22Rv1 (cell line): ENCODE measurements at regions not wholly inside any gene's neighbourhood (a gene's known extent, or its start where the extent isn't known, plus 50 kb on each side); places are given as distances from the start of the nearest gene placed in this dataset.

Source experiments
- ZFX ChIP-seq: fragments of 450-650 bp; IDR thresholded peaks from 2 replicates; pipeline ENCODE4 v1.6.1; 2017; ENCODE audit warnings: antibody characterized with exemption, borderline replicate concordance
- TF ChIP-seq, protein P1 (sequence below): fragments of 450-650 bp; IDR thresholded peaks from 2 replicates; pipeline ENCODE4 v1.5.1; 2017; ENCODE audit warnings: mild to moderate bottlenecking

- TF ChIP-seq, protein P1, sequence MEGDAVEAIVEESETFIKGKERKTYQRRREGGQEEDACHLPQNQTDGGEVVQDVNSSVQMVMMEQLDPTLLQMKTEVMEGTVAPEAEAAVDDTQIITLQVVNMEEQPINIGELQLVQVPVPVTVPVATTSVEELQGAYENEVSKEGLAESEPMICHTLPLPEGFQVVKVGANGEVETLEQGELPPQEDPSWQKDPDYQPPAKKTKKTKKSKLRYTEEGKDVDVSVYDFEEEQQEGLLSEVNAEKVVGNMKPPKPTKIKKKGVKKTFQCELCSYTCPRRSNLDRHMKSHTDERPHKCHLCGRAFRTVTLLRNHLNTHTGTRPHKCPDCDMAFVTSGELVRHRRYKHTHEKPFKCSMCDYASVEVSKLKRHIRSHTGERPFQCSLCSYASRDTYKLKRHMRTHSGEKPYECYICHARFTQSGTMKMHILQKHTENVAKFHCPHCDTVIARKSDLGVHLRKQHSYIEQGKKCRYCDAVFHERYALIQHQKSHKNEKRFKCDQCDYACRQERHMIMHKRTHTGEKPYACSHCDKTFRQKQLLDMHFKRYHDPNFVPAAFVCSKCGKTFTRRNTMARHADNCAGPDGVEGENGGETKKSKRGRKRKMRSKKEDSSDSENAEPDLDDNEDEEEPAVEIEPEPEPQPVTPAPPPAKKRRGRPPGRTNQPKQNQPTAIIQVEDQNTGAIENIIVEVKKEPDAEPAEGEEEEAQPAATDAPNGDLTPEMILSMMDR: no peak
- TF ChIP-seq ZFX: no peak
These were observed 423.3 kb downstream of the GPAT3 start for GRCh38 chr4:83959160-83959559.
